Vagina (tissue), 2 donors: ENCODE measurements at regions not wholly inside any gene's neighbourhood (a gene's known extent, or its start where the extent isn't known, plus 50 kb on each side); places are given as distances from the start of the nearest gene placed in this dataset.

Experiments
- CTCF ChIP-seq, 3 experiments: fragments of 450-650 bp in 2 of 3; fragments of 200-600 bp in 1 of 3; sonication (generic) in 1 of 3; IDR thresholded peaks; one replicate each; pipeline ENCODE4 v1.5.1; 2017 to 2019; ENCODE audit warnings: antibody characterized with exemption in 3 of 3, mild to moderate bottlenecking in 2 of 3, moderate library complexity in 2 of 3
- POLR2A ChIP-seq, 2 donors: fragments of 450-650 bp; IDR thresholded peaks; one replicate each; pipeline ENCODE4 v1.6.1; 2017; ENCODE audit warnings: antibody characterized with exemption in 2 of 2, mild to moderate bottlenecking in 2 of 2, moderate library complexity in 2 of 2

- no peak for TF ChIP-seq CTCF (IDR thresholded peaks at IDR 0.05)
- TF ChIP-seq POLR2A (IDR thresholded peaks at IDR 0.05) = no peak
Observed at GRCh38 chr1:96482616-96483015, 239.0 kb upstream of the PTBP2 start.
